Skeletal muscle tissue (tissue), 3 donors: ENCODE measurements at regions not wholly inside any gene's neighbourhood (a gene's known extent, or its start where the extent isn't known, plus 50 kb on each side); places are given as distances from the start of the nearest gene placed in this dataset.
"Not testable (repeated sequence)": the region's sequence is repeated elsewhere in the genome, so short reads cannot be mapped to it uniquely, and the experiment has no call there.

ENCODE experiments used
- H3K27ac ChIP-seq: one replicate; pipeline ENCODE4 v1.7.0; 2013; ENCODE audit warnings: mild to moderate bottlenecking, low read depth, low read length, inconsistent platforms
- H3K27me3 ChIP-seq, 3 donors: one replicate each; pipeline ENCODE4 v1.7.0; 2013; ENCODE audit warnings: low read length in 3 of 3; ENCODE audit not compliant: control insufficient read depth in 3 of 3, insufficient read depth in 3 of 3
- H3K36me3 ChIP-seq, 3 donors: one replicate each; pipeline ENCODE4 v1.7.0; 2013; ENCODE audit warnings: low read length in 3 of 3; ENCODE audit not compliant: control insufficient read depth in 3 of 3, insufficient read depth in 3 of 3
- H3K4me1 ChIP-seq, 3 donors: one replicate each; pipeline ENCODE4 v1.7.0; 2013; ENCODE audit warnings: low read length in 3 of 3, mild to moderate bottlenecking in 3 of 3; ENCODE audit not compliant: control insufficient read depth in 3 of 3, insufficient read depth in 3 of 3
- H3K4me3 ChIP-seq, 3 donors: one replicate each; pipeline ENCODE4 v1.7.0; 2013; ENCODE audit warnings: low read length in 3 of 3
- H3K9ac ChIP-seq, 3 donors: one replicate each; pipeline ENCODE4 v1.7.0; 2013; ENCODE audit warnings: low read length in 3 of 3, mild to moderate bottlenecking in 3 of 3, moderate library complexity in 2 of 3, low read depth in 1 of 3
- H3K9me3 ChIP-seq, 3 donors: one replicate each; pipeline ENCODE4 v1.7.0; 2013; ENCODE audit warnings: low read length in 3 of 3; ENCODE audit not compliant: control insufficient read depth in 3 of 3
- donor health status: Osteomylitis.

- H3K27ac ChIP-seq = no peak overlapping the region
- H3K9me3 ChIP-seq = no peaks in the 10 kb centered on the region
- H3K9ac ChIP-seq = no peak overlapping the region
- H3K4me3 ChIP-seq = no peak overlapping the region
- H3K36me3 ChIP-seq = no peaks in the 10 kb centered on the region
- peaks cover 0 to 3% (median 0%) of the 10 kb centered on the region in 3 donors for H3K4me1 ChIP-seq
- H3K27me3 ChIP-seq = peaks cover 33 to 84% (median 40%) of the 10 kb centered on the region in 3 donors
Measured at GRCh38 chr16:87044829-87045228, 272.4 kb downstream of the C16orf95 start.

GRCh38 chr16:87045466-87046216 lies 271.6 kb downstream of the C16orf95 start:
- peaks cover 0 to 3% (median 0%) of the 10 kb centered on the region in 3 donors for H3K4me1 ChIP-seq
- H3K27me3 ChIP-seq = peaks cover 39 to 82% (median 40%) of the 10 kb centered on the region in 3 donors
- H3K9ac ChIP-seq = no peak overlapping the region
- H3K27ac ChIP-seq = no peak overlapping the region
- H3K9me3 ChIP-seq = no peaks in the 10 kb centered on the region
- no peak overlapping the region for H3K4me3 ChIP-seq
- H3K36me3 ChIP-seq = no peaks in the 10 kb centered on the region

- Histone ChIP-seq H3K27me3 (peaks cover 41 to 81% (median 45%) of the 10 kb centered on the region in 3 donors), H3K36me3 (no peaks in the 10 kb centered on the region), H3K4me3 (no peak overlapping the region), H3K27ac (no peak overlapping the region), H3K9ac (no peak overlapping the region), H3K4me1 (peaks cover 0 to 3% (median 0%) of the 10 kb centered on the region in 3 donors), H3K9me3 (no peaks in the 10 kb centered on the region)
Measured at GRCh38 chr16:87046235-87046634, 271.0 kb downstream of the C16orf95 start.

- H3K36me3 ChIP-seq = no peaks in the 10 kb centered on the region
- H3K27me3 ChIP-seq = peaks cover 37 to 78% (median 45%) of the 10 kb centered on the region in 3 donors
- H3K4me1 ChIP-seq = peaks cover 0 to 3% (median 0%) of the 10 kb centered on the region in 3 donors
- no peak overlapping the region for H3K4me3 ChIP-seq
- no peaks in the 10 kb centered on the region for H3K9me3 ChIP-seq
- H3K27ac ChIP-seq = no peak overlapping the region
- H3K9ac ChIP-seq = no peak overlapping the region
Measured at GRCh38 chr16:87047221-87048037, 269.8 kb downstream of the C16orf95 start.

- H3K9me3 ChIP-seq = no peaks in the 10 kb centered on the region
- no peaks in the 10 kb centered on the region for H3K36me3 ChIP-seq
- peaks cover 0 to 3% (median 0%) of the 10 kb centered on the region in 3 donors for H3K4me1 ChIP-seq
- no peak overlapping the region for H3K27ac ChIP-seq
- H3K27me3 ChIP-seq = peaks cover 35 to 76% (median 42%) of the 10 kb centered on the region in 3 donors
- H3K9ac ChIP-seq = no peak overlapping the region
- no peak overlapping the region for H3K4me3 ChIP-seq
Measured at GRCh38 chr16:87048038-87048729, 269.0 kb downstream of the C16orf95 start.

GRCh38 chr16:87048730-87049115 lies 268.5 kb downstream of the C16orf95 start:
- H3K27ac ChIP-seq = no peak overlapping the region
- H3K9me3 ChIP-seq = no peaks in the 10 kb centered on the region
- H3K36me3 ChIP-seq = no peaks in the 10 kb centered on the region
- H3K9ac ChIP-seq = no peak overlapping the region
- H3K4me1 ChIP-seq = no peaks in the 10 kb centered on the region
- peaks cover 39 to 78% (median 44%) of the 10 kb centered on the region in 3 donors for H3K27me3 ChIP-seq
- H3K4me3 ChIP-seq = no peak overlapping the region

GRCh38 chr16:87049216-87049615 lies 268.0 kb downstream of the C16orf95 start:
- peaks cover 42 to 75% (median 49%) of the 10 kb centered on the region in 3 donors for H3K27me3 ChIP-seq
- not testable (repeated sequence) for H3K9ac ChIP-seq, H3K4me3 ChIP-seq, H3K9me3 ChIP-seq, H3K4me1 ChIP-seq, H3K27ac ChIP-seq, H3K36me3 ChIP-seq

GRCh38 chr16:87050142-87050541 lies 267.1 kb downstream of the C16orf95 start:
- H3K9ac ChIP-seq = no peak overlapping the region
- H3K36me3 ChIP-seq = no peaks in the 10 kb centered on the region
- peaks cover 0 to 3% (median 0%) of the 10 kb centered on the region in 3 donors for H3K9me3 ChIP-seq
- H3K27me3 ChIP-seq = peaks cover 39 to 73% (median 58%) of the 10 kb centered on the region in 3 donors
- no peak overlapping the region for H3K27ac ChIP-seq
- H3K4me3 ChIP-seq = no peak overlapping the region
- no peaks in the 10 kb centered on the region for H3K4me1 ChIP-seq

- Histone ChIP-seq H3K4me1 (no peaks in the 10 kb centered on the region), H3K4me3 (no peak overlapping the region), H3K36me3 (no peaks in the 10 kb centered on the region), H3K9me3 (peaks cover 0 to 3% (median 0%) of the 10 kb centered on the region in 3 donors), H3K9ac (no peak overlapping the region), H3K27ac (no peak overlapping the region), H3K27me3 (peaks cover 30 to 58% (median 50%) of the 10 kb centered on the region in 3 donors)
Measured at GRCh38 chr16:87051526-87052320, 265.5 kb downstream of the C16orf95 start.
